Fibroblast of lung (primary cell): ENCODE measurements at regions not wholly inside any gene's neighbourhood (a gene's known extent, or its start where the extent isn't known, plus 50 kb on each side); places are given as distances from the start of the nearest gene placed in this dataset.

Experiments used
- DNase-seq, 2 donors: peaks; one replicate each; pipeline versions ENCODE4 v3.0.0 to v3.0.0-alpha.2; 2010; ENCODE audit warnings: low read depth in 2 of 2
- H2AFZ ChIP-seq: 2 replicates; pipeline ENCODE4 v1.5.1; 2012; ENCODE audit warnings: low read length, control low read depth, inconsistent platforms
- H3K27ac ChIP-seq: 2 replicates; pipeline ENCODE4 v1.5.1; 2011; ENCODE audit warnings: low read length, control low read depth; ENCODE audit not compliant: insufficient read depth
- H3K27me3 ChIP-seq: 2 replicates; pipeline ENCODE4 v1.5.1; 2011; ENCODE audit warnings: mild to moderate bottlenecking, low read length; ENCODE audit not compliant: control insufficient read depth, insufficient read depth
- H3K36me3 ChIP-seq: 2 replicates; pipeline ENCODE4 v1.5.1; 2011; ENCODE audit warnings: low read length; ENCODE audit not compliant: control insufficient read depth, insufficient read depth
- H3K4me1 ChIP-seq: 2 replicates; pipeline ENCODE4 v1.5.1; 2011; ENCODE audit warnings: low read length; ENCODE audit not compliant: control insufficient read depth, insufficient read depth; ENCODE audit errors: extremely low read depth
- H3K4me2 ChIP-seq: 2 replicates; pipeline ENCODE4 v1.5.1; 2011; ENCODE audit warnings: low read length, control low read depth; ENCODE audit not compliant: insufficient read depth; ENCODE audit errors: extremely low read depth
- H3K4me3 ChIP-seq, 4 experiments: fragments of 200-600 bp in 1 of 4; sonication (generic) in 1 of 4; replicated peaks in 1 of 4; 2 replicates each; pipeline ENCODE4 v1.5.1; 2011 to 2016; ENCODE audit warnings: low read length in 4 of 4, low read depth in 3 of 4, mild to moderate bottlenecking in 3 of 4, control low read depth in 2 of 4, inconsistent platforms in 1 of 4, mixed read lengths in 1 of 4; ENCODE audit not compliant: insufficient read depth in 1 of 4; ENCODE audit errors: control extremely low read depth in 1 of 4
- H3K79me2 ChIP-seq: 2 replicates; pipeline ENCODE4 v1.5.1; 2012; ENCODE audit warnings: mild to moderate bottlenecking, low read length, inconsistent platforms; ENCODE audit not compliant: control insufficient read depth, insufficient read depth
- H3K9ac ChIP-seq: 2 replicates; pipeline ENCODE4 v1.5.1; 2011; ENCODE audit warnings: mild to moderate bottlenecking, low read length, control low read depth; ENCODE audit not compliant: insufficient read depth
- H3K9me3 ChIP-seq: 2 replicates; pipeline ENCODE4 v1.5.1; 2012; ENCODE audit warnings: low read depth, low read length; ENCODE audit not compliant: control insufficient read depth, insufficient read depth
- H4K20me1 ChIP-seq: 2 replicates; pipeline ENCODE4 v1.5.1; 2011; ENCODE audit warnings: low read length; ENCODE audit not compliant: control insufficient read depth, insufficient read depth; ENCODE audit errors: extremely low read depth
- CTCF ChIP-seq, 2 donors: IDR thresholded peaks in 1 of 2; conservative IDR thresholded peaks in 1 of 2; 1 replicate in 1 of 2; 2 replicates in 1 of 2; pipeline ENCODE4 v1.5.1; 2011 to 2012; ENCODE audit warnings: low read length in 2 of 2, control low read depth in 1 of 2, inconsistent platforms in 1 of 2, low read depth in 1 of 2, mild to moderate bottlenecking in 1 of 2
- EZH2 ChIP-seq: IDR thresholded peaks from 2 replicates; pipeline ENCODE4 v1.5.1; 2012; ENCODE audit warnings: low read length, control low read depth, mild to moderate bottlenecking; ENCODE audit errors: missing control alignments

- Histone ChIP-seq H3K9ac (no peak overlapping the region), H2AFZ (no peak overlapping the region), H3K4me1 (no peaks in the 10 kb centered on the region), H3K9me3 (no peaks in the 10 kb centered on the region), H3K27me3 (no peaks in the 10 kb centered on the region), H3K4me3 (no peak overlapping the region), H3K79me2 (no peaks in the 10 kb centered on the region), H3K27ac (no peak overlapping the region), H3K4me2 (no peak overlapping the region), H4K20me1 (no peaks in the 10 kb centered on the region), H3K36me3 (no peaks in the 10 kb centered on the region)
- peak; percentile 12 to 71 for DNase-seq
- no peak for TF ChIP-seq CTCF (conservative IDR thresholded peaks at IDR 0.05 in 1 of 2, IDR thresholded peaks at IDR 0.05 in 1 of 2; ENCODE audit: low read depth in 1 of 2, low read length in 2 of 2)
- no peak for TF ChIP-seq EZH2
Measured at GRCh38 chr2:181396256-181397123, 60.7 kb upstream of the ITGA4 start.

GRCh38 chr2:181397331-181397730, 59.9 kb upstream of the ITGA4 start:
- Histone ChIP-seq H3K27ac (no peak overlapping the region), H4K20me1 (no peaks in the 10 kb centered on the region), H3K9me3 (no peaks in the 10 kb centered on the region), H3K9ac (no peak overlapping the region), H2AFZ (no peak overlapping the region), H3K4me1 (no peaks in the 10 kb centered on the region), H3K4me3 (no peak overlapping the region), H3K36me3 (no peaks in the 10 kb centered on the region), H3K27me3 (no peaks in the 10 kb centered on the region), H3K79me2 (no peaks in the 10 kb centered on the region), H3K4me2 (no peak overlapping the region)
- no peak for TF ChIP-seq CTCF (conservative IDR thresholded peaks at IDR 0.05 in 1 of 2, IDR thresholded peaks at IDR 0.05 in 1 of 2; ENCODE audit: low read depth in 1 of 2, low read length in 2 of 2)
- TF ChIP-seq EZH2: no peak
- DNase-seq: no peak

- H3K4me2 ChIP-seq: no peak overlapping the region
- H3K4me3 ChIP-seq: no peak overlapping the region
- no peak for TF ChIP-seq EZH2
- TF ChIP-seq CTCF (conservative IDR thresholded peaks at IDR 0.05 in 1 of 2, IDR thresholded peaks at IDR 0.05 in 1 of 2; ENCODE audit: low read depth in 1 of 2, low read length in 2 of 2): no peak
- H3K27me3 ChIP-seq: no peaks in the 10 kb centered on the region
- H3K27ac ChIP-seq: no peak overlapping the region
- H3K79me2 ChIP-seq: no peaks in the 10 kb centered on the region
- DNase-seq: no peak
- H4K20me1 ChIP-seq: no peaks in the 10 kb centered on the region
- H3K9me3 ChIP-seq: no peaks in the 10 kb centered on the region
- H3K36me3 ChIP-seq: no peaks in the 10 kb centered on the region
- no peak overlapping the region for H3K9ac ChIP-seq
- H2AFZ ChIP-seq: no peak overlapping the region
- H3K4me1 ChIP-seq: no peaks in the 10 kb centered on the region
Measured at GRCh38 chr2:181398000-181398399, 59.2 kb upstream of the ITGA4 start.
